NCI-H345 (cell line): ENCODE measurements at regions not wholly inside any gene's neighbourhood (a gene's known extent, or its start where the extent isn't known, plus 50 kb on each side); places are given as distances from the start of the nearest gene placed in this dataset.

Experiments
- DNase-seq: peaks from one replicate; lab custom pipeline; 2025; lab: John Stamatoyannopoulos, UW

DNA sequence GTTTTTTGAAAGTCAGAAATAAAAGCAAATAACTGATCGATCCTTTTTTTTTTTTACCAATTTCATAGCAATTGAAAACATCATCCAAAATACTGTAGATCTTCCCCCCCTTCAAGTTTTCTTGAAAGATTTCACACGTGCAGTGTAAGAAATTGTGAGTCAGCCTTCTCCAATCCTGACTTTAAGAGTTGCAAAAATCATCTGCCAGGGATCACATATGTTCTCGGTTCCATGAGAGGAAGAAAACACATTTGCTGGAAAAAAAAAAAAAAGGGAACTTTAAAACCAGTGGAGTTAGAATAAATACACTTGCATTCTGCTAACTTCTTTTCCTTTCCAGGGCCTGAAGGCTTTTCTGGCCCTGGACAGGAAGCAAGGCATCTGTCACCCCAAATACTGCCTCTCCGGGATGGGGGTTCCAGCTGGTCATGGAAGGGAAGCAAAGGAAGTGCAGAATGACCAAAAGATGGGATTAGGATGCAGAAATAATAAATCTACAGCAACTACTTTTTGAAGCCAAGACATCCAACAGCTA, 198.4 kb upstream of the KIAA1217 start:
- no peak for DNase-seq

DNA sequence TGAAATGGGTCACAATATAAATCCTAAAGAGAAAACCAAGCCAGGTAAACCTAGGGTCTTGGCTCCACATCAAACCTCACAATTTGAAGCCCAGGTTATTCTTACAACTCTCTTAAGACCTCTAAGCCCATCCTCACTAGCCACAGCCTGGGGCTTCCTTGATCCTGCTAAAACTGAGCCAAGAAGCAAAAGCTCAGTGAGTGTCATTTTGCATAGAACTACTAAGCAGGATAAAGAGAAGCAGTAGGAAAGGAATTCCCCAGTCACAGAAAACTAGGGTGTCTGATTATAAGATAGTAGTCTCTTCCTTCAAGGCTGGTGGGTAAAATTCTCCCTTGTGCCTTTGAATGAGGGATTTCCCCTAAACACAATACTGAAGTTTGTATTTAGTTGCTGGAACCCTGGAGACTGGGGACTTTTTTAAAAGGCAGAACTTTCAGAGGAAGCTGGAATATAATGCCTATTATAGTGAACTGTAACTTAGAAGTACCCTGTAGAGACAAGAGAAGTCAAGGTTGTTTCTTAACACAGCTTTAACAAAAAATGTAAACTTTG, 196.6 kb upstream of the KIAA1217 start:
- no peak for DNase-seq

DNA sequence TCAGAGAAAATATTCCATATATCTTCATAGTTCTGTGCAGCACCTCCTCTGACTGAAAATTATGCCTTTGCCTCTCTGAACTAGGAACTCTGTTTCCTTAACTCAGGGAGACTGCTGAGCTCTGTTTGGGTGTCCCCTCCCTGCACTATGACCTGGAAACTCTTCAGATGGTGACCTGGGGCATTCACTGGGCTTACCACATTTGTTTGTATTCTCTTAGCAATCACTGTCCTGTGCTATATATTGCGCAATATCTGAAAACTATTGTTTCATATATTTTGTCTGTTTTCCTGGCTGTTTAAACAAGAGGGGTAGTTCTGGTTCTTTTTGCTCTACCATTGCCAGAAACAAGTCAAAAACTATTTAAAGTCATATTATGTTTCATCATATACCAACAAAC, 181.8 kb upstream of the KIAA1217 start:
- DNase-seq = no peak

DNA sequence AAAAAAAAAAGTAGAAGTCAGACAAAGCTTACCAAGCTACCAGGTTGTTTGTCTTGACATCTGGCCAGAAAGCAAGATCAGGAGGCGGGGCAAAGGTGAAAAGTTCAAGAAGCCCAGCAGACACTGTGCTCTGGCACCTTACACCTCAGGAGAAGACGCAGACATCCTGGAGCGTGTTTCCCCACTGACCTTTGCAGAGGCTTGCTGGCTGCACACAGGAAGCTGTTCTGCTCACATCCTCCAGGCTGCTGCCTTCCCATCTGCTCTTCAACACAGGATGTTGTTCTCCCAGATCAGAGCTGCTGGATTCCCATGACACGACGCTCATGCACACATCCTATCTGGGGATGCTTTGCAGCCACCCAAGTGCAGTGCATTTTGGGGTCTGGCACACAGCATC, 174.4 kb upstream of the KIAA1217 start:
- DNase-seq = no peak

DNA sequence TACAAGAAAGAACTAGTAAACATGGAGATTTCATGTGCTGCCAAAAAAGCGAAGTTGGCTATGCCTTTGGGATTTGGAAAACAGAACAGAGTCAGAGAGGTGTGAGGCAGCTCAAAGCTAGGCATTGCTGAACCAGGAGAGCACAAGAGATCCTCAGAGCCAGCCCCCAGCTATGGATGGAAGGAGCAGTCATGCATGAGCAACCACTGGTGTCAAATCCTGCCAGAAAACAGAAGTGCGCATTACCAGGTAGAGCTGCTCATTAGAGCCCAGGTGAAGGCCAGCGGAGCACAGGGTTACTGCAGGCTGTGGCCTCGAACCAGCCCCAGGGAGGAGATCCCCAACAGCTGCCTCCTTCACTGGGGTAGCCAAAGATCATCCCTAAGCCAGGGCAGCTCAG, 173.2 kb upstream of the KIAA1217 start:
- no peak for DNase-seq

DNA sequence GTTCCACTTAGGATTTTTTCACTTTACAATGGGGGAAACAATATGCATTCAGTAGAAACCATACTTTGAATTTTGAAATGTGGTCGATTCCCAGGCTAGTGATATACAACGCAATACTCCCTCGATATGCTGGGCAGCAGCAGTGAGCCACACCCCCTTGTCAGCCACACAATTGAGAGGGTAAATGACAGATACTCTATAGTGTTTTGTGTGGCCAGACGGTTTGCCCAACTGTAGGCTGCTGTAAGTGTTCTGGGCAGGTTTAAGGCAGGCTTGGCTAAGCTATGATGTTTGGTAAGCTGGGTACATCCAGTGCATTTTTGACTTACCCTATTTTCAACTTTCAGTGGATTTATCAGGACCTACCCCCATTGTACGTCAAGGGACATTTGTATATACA, 169.6 kb upstream of the KIAA1217 start:
- DNase-seq = no peak

DNA sequence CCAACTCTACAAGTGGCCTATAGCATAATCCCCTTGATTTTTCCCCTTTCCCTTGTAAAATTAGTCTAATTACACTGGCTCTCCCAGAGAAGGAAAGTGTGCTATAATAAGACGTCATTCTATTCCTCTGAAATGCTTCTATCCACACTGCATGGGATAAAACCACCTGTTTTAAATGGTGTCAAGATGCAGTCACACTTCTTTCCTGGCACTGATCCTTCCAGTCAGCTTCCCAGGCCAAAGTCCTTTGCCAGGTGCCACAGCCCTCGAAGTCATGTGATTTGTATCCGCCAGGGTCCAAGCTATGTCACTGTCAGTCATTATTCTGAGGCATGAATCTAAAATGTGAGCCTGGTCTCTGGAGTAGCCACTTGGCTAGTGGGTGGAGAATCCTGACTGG, 169.0 kb upstream of the KIAA1217 start:
- DNase-seq = no peak

DNA sequence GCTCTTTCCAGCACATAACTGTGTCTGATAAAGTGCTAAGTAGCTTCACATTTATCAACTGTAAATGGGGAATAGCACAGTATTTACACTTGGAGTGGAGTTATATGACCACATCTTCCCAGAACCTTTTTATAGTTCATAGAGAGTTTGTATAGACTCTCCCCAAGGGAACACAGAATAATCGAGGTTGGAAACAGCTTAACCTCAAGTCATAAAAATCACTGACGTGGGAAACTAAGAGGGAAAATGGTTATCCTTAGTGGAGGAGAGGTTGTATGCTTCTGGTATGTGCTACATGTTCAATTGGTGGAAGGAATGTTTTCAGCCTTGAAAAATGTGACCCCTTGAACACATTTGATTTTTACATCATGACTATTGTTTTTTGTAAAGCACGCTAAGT, 167.9 kb upstream of the KIAA1217 start:
- DNase-seq = no peak

DNA sequence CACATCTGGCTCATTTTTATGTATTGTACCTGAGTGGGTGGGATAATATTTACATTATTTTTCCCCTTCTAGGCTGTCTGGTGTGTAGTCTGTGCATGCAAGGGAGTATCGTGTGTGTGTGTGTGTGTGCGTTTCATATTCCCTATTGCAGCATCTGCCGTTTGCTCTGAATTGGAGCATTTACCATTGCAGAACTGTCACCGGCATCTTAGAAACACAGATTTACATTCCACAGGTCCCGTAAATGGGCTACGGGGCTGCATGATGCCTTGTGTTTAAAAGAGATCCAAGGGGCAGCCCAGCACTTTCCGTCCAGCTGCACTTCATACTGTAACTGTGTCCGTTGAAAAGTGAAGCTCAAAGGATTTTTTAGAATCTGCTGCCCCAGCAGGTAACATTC, 167.1 kb upstream of the KIAA1217 start:
- DNase-seq = no peak

DNA sequence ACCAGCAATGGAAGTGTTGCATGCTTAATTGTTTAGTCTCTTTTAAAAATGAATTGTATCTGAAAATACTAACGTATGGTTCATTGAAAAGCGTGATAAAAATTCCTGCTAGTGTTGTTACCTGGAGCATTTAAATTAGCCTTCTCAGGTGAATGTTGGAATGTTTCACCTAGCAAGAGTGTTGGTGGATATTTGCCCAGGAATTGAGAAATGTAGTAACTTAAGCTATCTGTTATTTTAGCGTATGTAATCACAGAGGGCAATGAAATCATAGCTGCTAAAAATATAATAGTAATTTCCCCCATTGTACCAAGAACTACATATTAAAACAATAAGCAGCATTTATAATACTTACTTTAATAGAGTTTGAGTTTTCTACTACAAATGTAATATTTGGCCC, 166.1 kb upstream of the KIAA1217 start:
- DNase-seq = no peak

DNA sequence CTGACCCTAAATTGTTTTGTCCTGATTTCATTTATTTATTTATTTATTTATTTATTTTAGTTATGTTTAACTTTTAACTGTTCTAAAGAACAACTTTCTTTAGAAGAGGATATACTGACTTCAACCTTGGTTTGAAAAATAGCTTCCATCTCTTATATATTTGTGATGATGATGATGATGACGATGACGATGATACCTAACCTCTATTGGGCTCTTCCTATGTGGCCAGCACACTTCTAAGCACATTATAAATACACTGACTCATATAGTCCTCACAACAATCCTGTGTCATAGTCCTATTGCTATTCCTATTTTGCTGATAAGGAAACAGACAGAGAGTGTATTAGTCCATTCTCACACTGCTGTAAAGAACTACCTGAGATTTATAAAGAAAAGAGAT, 162.9 kb upstream of the KIAA1217 start:
- no peak for DNase-seq

DNA sequence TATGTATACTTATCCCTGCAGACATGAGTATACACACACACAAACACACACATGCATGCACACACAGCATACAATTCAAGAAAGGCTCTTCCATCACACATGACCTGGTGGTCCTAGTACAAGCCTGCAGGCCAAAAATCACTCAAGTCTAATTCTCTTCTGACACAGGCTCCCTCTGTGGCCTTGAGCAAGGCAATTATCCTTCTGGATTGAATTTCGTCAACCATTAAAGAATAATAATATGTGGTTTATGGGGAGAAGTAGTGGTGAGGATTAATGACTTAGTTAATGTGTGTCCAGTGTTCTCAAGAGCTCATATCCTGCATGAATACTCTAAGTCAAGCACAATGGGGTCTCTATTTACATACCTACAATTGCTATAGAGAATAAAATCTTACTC, 161.8 kb upstream of the KIAA1217 start:
- no peak for DNase-seq

DNA sequence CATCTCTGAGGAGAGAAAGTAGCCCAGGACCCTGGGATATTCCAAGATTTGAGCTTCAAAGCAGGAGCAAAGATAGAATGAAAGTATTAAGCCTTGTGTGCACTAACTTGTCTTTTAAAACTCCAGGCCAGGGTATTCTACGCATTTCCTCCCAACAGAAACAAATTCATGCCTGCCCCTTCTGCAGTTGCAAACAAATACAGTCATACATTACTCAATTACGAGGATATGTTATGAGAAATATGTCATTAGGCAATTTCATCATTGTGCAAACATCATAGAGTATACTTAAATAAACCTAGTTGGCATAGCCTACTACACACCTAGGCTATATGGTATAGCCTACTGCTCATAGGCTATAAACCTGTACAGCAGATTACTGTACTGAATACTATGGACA, 154.5 kb upstream of the KIAA1217 start:
- DNase-seq = no peak

DNA sequence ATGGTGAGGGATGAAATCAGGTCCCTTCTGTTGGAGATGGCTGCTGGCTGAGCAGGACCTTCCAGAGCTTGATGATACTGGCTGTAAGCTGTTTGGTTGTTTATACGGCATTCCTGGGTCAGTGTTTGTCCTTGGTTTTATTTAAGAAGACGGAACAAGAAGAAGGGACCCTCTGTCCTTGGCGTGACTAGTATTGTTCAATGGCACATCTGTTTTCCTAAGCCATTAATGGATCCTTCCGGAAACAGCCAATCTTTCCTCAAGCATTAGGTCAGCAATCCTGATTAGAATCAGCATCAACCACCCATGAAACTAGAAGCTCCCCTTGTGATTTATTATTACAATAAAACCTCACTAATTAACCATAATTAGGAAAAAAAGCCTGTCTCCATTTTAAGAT, 128.7 kb upstream of the KIAA1217 start:
- no peak for DNase-seq

DNA sequence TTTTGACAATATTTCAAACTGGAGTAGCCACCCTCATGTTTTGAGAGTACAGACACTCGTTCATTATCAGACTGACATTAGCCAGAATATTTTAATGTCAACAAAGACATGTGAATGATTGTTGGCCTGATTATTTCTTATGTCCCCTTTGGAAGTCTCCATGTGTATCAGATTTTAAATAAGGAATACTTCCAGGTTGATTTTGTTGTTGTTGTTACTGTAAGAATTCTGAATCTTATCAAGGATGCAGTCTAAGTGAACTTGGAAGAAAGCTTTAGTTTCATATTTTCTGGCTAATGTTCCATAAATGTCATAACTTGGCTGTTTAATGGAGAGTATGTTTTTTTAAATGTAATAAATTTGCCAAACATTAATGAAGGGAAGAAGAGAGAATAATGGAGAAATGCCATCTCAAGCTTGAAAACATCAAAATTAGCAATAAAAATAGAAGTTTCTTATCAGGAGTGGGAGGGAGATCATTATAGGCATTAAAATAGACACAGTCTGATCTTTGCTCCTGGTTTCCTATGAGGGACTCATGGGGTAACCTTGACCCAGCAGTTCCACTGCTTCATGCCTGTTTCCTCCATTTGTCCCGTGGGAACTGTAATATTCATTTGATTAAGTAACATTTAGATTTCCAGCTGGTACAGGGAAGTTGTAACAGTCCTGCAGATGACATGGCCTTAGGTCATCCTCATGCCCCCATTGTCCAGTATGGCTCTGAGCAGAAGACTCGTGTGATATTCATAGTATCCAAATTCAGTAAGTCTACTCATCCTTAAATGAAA, 122.4 kb upstream of the KIAA1217 start:
- no peak for DNase-seq

DNA sequence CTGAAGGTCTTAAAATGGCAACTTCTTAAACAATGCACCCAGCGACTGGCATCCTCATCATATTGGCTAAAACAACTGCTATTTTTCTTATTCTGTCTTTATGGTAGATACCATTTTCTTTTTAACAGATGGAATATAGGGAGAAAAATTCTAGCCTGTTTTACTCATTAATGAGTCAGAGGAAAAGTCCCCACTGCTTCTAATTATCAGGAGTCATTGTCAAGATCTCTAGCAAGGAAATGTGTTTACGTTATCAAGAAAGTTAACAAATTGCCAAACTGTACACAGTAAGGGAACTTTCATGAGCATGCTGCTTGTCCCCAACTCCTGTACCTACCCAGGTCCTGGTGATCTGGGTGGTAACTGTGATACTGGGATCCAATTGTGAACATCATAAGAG, 117.7 kb upstream of the KIAA1217 start:
- DNase-seq = no peak

DNA sequence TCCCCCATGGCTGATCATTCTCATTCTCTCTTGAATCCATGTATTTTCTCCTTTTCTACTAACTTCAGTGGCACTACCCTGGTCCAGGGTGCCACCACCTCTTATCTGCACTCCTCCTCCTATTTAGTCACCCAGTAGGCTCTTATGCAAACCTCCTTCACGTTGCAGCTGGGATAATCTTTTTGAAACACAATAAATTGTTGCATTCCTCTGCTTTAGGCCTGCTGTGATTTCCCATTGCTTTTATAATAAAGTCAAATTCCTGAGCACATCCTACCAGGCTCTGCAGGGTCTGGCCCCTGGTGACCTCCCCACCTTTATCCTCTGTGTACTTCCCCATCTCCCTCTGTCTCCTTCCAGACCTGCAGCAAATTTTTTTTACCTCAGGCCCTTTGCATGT, 112.7 kb upstream of the KIAA1217 start:
- DNase-seq = no peak

DNA sequence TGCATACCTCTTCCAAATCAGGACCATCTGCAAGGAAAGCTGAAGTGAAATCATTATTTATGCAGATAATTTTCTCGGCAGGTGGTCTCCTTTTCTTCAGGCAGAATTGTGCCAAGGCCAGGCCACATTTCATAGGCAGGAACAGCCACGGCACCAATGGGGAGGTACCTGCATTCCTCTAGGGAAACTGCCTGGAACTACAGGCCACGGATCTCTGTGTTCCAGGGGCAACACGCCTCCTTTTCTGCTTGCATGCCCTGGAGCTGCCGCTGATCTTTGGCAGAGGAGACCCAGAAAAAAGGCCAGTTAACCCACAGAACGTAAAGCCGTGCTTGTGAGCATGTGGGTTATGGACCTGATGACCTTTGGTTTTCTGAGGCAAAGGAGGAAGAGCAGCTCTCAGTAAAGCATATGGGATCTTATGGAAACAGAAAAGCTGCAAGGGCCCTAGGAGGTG, 111.2 kb upstream of the KIAA1217 start:
- DNase-seq = no peak

DNA sequence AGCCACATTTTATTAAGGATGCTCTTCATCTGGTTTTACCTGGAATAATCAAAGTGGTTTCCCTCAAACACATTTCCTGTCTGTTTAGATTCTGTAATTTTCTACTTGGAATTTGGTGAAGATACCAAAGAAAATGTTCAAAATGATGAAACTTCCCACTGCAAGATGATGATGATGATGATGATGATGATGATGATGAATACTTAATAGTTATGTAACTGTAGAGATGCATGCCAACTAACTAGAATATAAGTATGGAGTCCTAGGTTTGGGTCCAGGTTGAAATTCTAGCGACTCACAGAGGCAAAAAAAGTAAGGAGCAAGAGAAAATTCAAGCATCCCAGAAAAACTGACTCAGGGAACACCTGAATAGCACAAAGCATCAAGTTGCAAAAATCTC, 104.0 kb upstream of the KIAA1217 start:
- no peak for DNase-seq

DNA sequence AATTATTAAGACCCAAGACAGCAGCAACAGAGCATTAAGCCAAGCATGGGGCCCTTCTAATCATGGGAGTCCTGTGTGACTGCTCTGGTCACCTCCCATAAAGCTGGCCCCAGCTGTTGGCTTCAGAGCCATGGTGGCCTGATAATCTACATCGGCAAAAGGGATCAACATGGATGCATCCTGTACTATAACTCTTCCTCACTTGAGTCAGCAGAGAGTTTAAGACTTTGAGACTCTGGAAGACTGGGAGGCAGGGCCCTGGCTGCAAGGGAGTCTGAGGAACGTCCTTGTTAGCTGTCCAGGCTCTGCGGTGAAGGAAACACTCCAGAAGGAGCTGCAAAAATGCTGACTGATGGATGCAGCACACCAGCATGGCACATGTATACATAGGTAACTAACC, 95.0 kb upstream of the KIAA1217 start:
- no peak for DNase-seq

DNA sequence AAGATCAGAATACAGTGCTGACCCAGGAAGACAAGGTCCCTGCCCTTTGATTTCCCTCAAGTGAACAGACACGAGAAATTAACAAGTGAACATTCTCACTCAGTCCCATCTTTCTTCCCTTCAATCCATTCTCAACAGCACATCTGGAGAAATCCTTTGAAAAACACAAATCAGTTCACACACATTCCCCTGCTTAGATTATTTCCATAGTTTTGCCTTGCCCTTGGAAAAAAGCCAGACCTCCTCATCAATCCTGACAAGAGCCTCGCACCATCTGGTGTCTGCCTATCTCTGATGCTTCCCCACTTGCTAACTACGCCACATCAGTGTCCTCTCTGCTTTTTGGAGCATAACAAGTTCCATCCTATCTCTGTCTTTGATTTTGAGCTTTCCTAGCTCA, 94.4 kb upstream of the KIAA1217 start:
- DNase-seq = no peak

DNA sequence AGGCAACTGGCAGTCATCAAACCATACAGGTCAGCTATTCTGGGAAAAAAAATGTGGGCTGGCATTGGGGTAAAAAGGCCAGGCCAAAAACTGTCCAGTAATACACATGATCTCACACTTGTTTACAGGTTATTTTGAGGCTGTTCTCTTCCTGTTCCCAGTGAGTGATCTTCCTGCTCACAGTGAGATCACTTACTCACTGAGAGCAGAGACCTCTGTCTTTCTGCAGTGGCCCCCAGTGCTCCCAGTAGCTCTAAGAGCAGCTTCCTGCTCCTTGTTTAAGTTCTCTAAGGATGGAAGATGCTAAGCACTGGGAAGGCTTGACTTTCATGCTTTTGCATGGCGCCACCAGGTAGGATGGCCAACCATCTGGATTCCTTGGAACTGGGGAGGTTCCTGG, 93.5 kb upstream of the KIAA1217 start:
- DNase-seq = no peak

DNA sequence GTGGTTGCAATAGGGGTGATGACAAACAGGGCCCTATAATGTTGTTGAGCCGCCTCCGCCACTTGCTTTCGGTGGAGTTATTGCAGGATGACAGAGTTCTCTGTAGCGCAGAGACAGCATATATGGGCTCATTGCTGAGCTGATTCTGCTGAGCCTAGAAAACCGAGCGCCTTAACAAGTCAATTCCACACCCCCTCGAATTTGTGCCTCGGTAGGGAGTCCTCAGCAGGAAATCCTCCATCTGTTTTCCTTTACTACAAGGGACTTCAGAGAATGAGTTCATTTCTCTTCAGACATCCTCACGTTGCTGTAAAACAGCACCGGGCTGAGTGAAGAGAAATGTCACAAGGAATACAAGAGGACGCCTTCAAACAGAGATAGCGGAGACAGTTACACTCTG, 90.7 kb upstream of the KIAA1217 start:
- no peak for DNase-seq

DNA sequence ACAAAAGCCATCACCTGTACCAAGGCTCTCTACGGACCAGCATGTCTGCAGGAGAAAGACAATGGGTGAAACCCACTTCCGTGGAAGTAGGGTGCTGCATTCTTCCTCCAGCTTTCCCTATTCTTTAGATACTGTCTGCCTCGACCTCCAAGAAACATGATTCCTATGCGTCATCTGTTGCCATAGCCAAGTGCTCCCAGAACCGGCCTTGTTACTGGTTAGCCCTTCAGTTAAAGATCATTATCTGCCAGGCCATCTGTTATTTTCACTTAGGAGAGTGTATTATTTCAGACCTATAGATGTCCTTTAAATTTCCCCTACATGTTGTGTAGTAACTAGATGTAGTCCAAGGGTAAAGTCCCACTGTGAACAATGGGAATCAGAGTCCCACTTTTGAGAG, 89.0 kb upstream of the KIAA1217 start:
- no peak for DNase-seq
